OCI-LY1 (cell line): ENCODE measurements at regions not wholly inside any gene's neighbourhood (a gene's known extent, or its start where the extent isn't known, plus 50 kb on each side); places are given as distances from the start of the nearest gene placed in this dataset.

Experiments used
- EZH2 ChIP-seq: fragments of 200-600 bp; sonication (generic), shearing (Covaris generic); IDR thresholded peaks from 2 replicates; pipeline ENCODE4 v1.8.0; 2017; ENCODE audit warnings: borderline replicate concordance, mixed run types, mild to moderate bottlenecking, antibody characterized with exemption, low read length, moderate library complexity, mixed read lengths
- TF ChIP-seq, protein P1 (sequence below): fragments of 200-600 bp; sonication (generic), shearing (Covaris generic); IDR thresholded peaks from 2 replicates; pipeline ENCODE4 v1.5.1; 2017; ENCODE audit warnings: mild to moderate bottlenecking, antibody characterized with exemption, low read length, moderate library complexity, mixed read lengths

DNA sequence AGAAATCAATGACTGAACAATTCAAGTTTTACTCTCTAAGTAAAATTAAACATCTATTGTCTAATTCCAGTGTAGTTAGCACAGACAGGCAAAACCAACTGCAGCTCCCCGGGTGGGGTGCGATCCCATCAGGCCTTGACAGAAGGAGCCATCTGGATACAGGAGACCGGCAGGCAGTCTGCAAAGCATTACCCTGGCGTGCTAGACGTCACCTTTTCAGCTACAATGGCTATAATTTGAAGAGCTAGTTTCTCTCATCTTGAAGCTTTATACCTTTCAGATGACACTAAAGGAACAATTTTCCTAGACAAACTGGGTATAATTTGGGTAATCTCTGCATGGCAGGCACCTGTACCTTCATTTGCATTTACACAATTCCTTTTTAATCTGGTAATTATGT, 761.5 kb upstream of the SOX11 start:
- TF ChIP-seq, protein P1, sequence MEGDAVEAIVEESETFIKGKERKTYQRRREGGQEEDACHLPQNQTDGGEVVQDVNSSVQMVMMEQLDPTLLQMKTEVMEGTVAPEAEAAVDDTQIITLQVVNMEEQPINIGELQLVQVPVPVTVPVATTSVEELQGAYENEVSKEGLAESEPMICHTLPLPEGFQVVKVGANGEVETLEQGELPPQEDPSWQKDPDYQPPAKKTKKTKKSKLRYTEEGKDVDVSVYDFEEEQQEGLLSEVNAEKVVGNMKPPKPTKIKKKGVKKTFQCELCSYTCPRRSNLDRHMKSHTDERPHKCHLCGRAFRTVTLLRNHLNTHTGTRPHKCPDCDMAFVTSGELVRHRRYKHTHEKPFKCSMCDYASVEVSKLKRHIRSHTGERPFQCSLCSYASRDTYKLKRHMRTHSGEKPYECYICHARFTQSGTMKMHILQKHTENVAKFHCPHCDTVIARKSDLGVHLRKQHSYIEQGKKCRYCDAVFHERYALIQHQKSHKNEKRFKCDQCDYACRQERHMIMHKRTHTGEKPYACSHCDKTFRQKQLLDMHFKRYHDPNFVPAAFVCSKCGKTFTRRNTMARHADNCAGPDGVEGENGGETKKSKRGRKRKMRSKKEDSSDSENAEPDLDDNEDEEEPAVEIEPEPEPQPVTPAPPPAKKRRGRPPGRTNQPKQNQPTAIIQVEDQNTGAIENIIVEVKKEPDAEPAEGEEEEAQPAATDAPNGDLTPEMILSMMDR = no peak
- no peak for TF ChIP-seq EZH2
